ENCODE measurements at regions not wholly inside any gene's neighbourhood (a gene's known extent, or its start where the extent isn't known, plus 50 kb on each side); places are given as distances from the start of the nearest gene placed in this dataset.
A peak's percentile ranks its signal among the peaks of the same experiment; 100 is the strongest.

DNA sequence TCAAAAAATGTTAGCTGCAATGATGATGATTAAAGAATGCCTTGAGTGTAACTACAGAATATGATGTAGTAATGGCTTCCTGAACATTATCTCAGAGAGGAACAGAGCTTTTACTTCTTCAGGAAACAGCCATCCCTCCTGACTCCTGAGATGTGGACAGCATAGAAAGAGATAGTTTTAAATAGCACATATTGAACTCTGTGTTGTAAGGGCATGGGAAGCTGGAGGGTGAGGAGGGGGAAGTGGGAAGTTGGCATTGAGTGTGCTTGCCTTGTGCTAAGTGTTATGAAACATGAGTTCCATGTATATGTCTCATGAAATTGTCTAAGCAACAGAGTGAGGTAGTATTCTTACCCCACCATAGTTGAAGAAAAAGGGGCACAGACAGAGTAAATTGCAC lies 161.5 kb upstream of the SLC28A3 start:
- Histone ChIP-seq H3K9ac (ENCODE audit: low read length) (no peak overlapping the region), H3K36me3 (ENCODE audit: insufficient read depth, low read length) (no peaks in the 10 kb centered on the region), H3K27ac (ENCODE audit: low read depth, low read length) (no peak overlapping the region), H3K79me2 (ENCODE audit: insufficient read depth, low read length) (no peaks in the 10 kb centered on the region), H3K4me2 (ENCODE audit: low read length) (no peak overlapping the region), H3K4me3 (ENCODE audit: insufficient read depth, low read depth, low read length) (no peak overlapping the region), H2AFZ (ENCODE audit: low read depth, low read length) (no peak overlapping the region), H4K20me1 (ENCODE audit: insufficient read depth, low read length) (no peaks in the 10 kb centered on the region), H3K4me1 (ENCODE audit: insufficient read depth, low read length) (no peaks in the 10 kb centered on the region), H3K27me3 (ENCODE audit: insufficient read depth, low read length) (no peaks in the 10 kb centered on the region), H3K9me3 (ENCODE audit: insufficient read depth, low read depth, low read length) (peaks cover 4% of the 10 kb centered on the region)
- peaks cover 7% of the 10 kb centered on the region for H3K4me1 Mint-ChIP-seq (ENCODE audit: low read depth, unreplicated experiment)
- H3K4me3 Mint-ChIP-seq (ENCODE audit: unreplicated experiment): no peak overlapping the region
- no peak overlapping the region for H3K27ac Mint-ChIP-seq (ENCODE audit: unreplicated experiment)
- DNase-seq (ENCODE audit: low read depth) (no peak), FAIRE-seq (no peak)
- peaks cover 8% of the 10 kb centered on the region for H3K9me3 Mint-ChIP-seq (ENCODE audit: unreplicated experiment)
- H3K27me3 Mint-ChIP-seq (ENCODE audit: low read depth, unreplicated experiment): no peaks in the 10 kb centered on the region
- TF ChIP-seq CTCF (IDR thresholded peaks at IDR 0.05; ENCODE audit: insufficient read depth, low read depth, low read length) (no peak), EZH2 (IDR thresholded peaks at IDR 0.05; ENCODE audit: insufficient read depth, low read length) (no peak)
- H3K36me3 Mint-ChIP-seq (ENCODE audit: low read depth, unreplicated experiment): no peaks in the 10 kb centered on the region

GRCh38 chr9:84504360-84504759 lies 163.8 kb upstream of the SLC28A3 start:
- DNase-seq (ENCODE audit: low read depth): peak; percentile 2
- H3K27ac ChIP-seq (ENCODE audit: low read depth, low read length): no peak overlapping the region
- no peak for FAIRE-seq
- H3K27ac Mint-ChIP-seq (ENCODE audit: unreplicated experiment): no peak overlapping the region
- H4K20me1 ChIP-seq (ENCODE audit: insufficient read depth, low read length): no peaks in the 10 kb centered on the region
- H3K27me3 Mint-ChIP-seq (ENCODE audit: low read depth, unreplicated experiment): peaks cover 3% of the 10 kb centered on the region
- no peaks in the 10 kb centered on the region for H3K27me3 ChIP-seq (ENCODE audit: insufficient read depth, low read length)
- H3K9me3 ChIP-seq (ENCODE audit: insufficient read depth, low read depth, low read length): peaks cover 4% of the 10 kb centered on the region
- H3K9ac ChIP-seq (ENCODE audit: low read length): no peak overlapping the region
- H3K36me3 ChIP-seq (ENCODE audit: insufficient read depth, low read length): no peaks in the 10 kb centered on the region
- H3K9me3 Mint-ChIP-seq (ENCODE audit: unreplicated experiment): peaks cover 12% of the 10 kb centered on the region
- no peak overlapping the region for H3K4me3 ChIP-seq (ENCODE audit: insufficient read depth, low read depth, low read length)
- no peaks in the 10 kb centered on the region for H3K79me2 ChIP-seq (ENCODE audit: insufficient read depth, low read length)
- no peak for TF ChIP-seq EZH2 (IDR thresholded peaks at IDR 0.05; ENCODE audit: insufficient read depth, low read length)
- TF ChIP-seq CTCF (IDR thresholded peaks at IDR 0.05; ENCODE audit: insufficient read depth, low read depth, low read length): no peak
- H3K4me1 ChIP-seq (ENCODE audit: insufficient read depth, low read length): no peaks in the 10 kb centered on the region
- no peak overlapping the region for H3K4me3 Mint-ChIP-seq (ENCODE audit: unreplicated experiment)
- no peak overlapping the region for H2AFZ ChIP-seq (ENCODE audit: low read depth, low read length)
- H3K36me3 Mint-ChIP-seq (ENCODE audit: low read depth, unreplicated experiment): no peaks in the 10 kb centered on the region
- H3K4me1 Mint-ChIP-seq (ENCODE audit: low read depth, unreplicated experiment): peaks cover 7% of the 10 kb centered on the region
- H3K4me2 ChIP-seq (ENCODE audit: low read length): no peak overlapping the region

GRCh38 chr9:84511651-84512050 lies 157.9 kb upstream of the NTRK2 start:
- Histone ChIP-seq H3K9me3 (ENCODE audit: insufficient read depth, low read depth, low read length) (no peaks in the 10 kb centered on the region), H3K27me3 (ENCODE audit: insufficient read depth, low read length) (no peaks in the 10 kb centered on the region), H3K4me3 (ENCODE audit: insufficient read depth, low read depth, low read length) (no peak overlapping the region), H2AFZ (ENCODE audit: low read depth, low read length) (no peak overlapping the region), H3K27ac (ENCODE audit: low read depth, low read length) (no peak overlapping the region), H3K9ac (ENCODE audit: low read length) (no peak overlapping the region), H3K36me3 (ENCODE audit: insufficient read depth, low read length) (no peaks in the 10 kb centered on the region), H4K20me1 (ENCODE audit: insufficient read depth, low read length) (no peaks in the 10 kb centered on the region), H3K4me1 (ENCODE audit: insufficient read depth, low read length) (no peaks in the 10 kb centered on the region), H3K79me2 (ENCODE audit: insufficient read depth, low read length) (no peaks in the 10 kb centered on the region), H3K4me2 (ENCODE audit: low read length) (no peak overlapping the region)
- peaks cover 3% of the 10 kb centered on the region for H3K27me3 Mint-ChIP-seq (ENCODE audit: low read depth, unreplicated experiment)
- no peak overlapping the region for H3K4me3 Mint-ChIP-seq (ENCODE audit: unreplicated experiment)
- no peak for FAIRE-seq
- peaks cover 4% of the 10 kb centered on the region for H3K9me3 Mint-ChIP-seq (ENCODE audit: unreplicated experiment)
- no peaks in the 10 kb centered on the region for H3K4me1 Mint-ChIP-seq (ENCODE audit: low read depth, unreplicated experiment)
- no peaks in the 10 kb centered on the region for H3K36me3 Mint-ChIP-seq (ENCODE audit: low read depth, unreplicated experiment)
- H3K27ac Mint-ChIP-seq (ENCODE audit: unreplicated experiment): no peak overlapping the region
- TF ChIP-seq CTCF (IDR thresholded peaks at IDR 0.05; ENCODE audit: insufficient read depth, low read depth, low read length): no peak
- no peak for DNase-seq (ENCODE audit: low read depth)
